Nephron (organoid): ENCODE measurements at regions not wholly inside any gene's neighbourhood (a gene's known extent, or its start where the extent isn't known, plus 50 kb on each side); places are given as distances from the start of the nearest gene placed in this dataset.

ENCODE experiments used
- H3K27ac Mint-ChIP-seq, 3 experiments: 2 replicates each; pipeline ENCODE4 v1.8.0; 2020; ENCODE audit warnings: mixed read lengths in 3 of 3, mild to moderate bottlenecking in 2 of 3, moderate library complexity in 1 of 3
- H3K27me3 Mint-ChIP-seq: 2 replicates; pipeline ENCODE4 v1.8.0; 2021; ENCODE audit warnings: low read depth, mild to moderate bottlenecking, moderate library complexity, mixed read lengths
- H3K36me3 Mint-ChIP-seq: 2 replicates; pipeline ENCODE4 v1.8.0; 2020; ENCODE audit warnings: low read depth, mixed read lengths
- H3K4me1 Mint-ChIP-seq: 2 replicates; pipeline ENCODE4 v1.8.0; 2020; ENCODE audit warnings: mixed read lengths
- H3K4me3 Mint-ChIP-seq, 3 experiments: 2 replicates each; pipeline ENCODE4 v1.8.0; 2020; ENCODE audit warnings: mild to moderate bottlenecking in 3 of 3, mixed read lengths in 3 of 3, moderate library complexity in 2 of 3
- H3K9me3 Mint-ChIP-seq: 2 replicates; pipeline ENCODE4 v1.8.0; 2020; ENCODE audit warnings: mixed read lengths
- TF ChIP-seq, protein P1 (sequence below), 3 experiments: fragments of 200-600 bp; sonication (generic); IDR thresholded peaks; one replicate each; pipeline ENCODE4 v1.5.0; 2021; ENCODE audit warnings: antibody characterized with exemption in 3 of 3; ENCODE audit not compliant: unreplicated experiment in 3 of 3

DNA sequence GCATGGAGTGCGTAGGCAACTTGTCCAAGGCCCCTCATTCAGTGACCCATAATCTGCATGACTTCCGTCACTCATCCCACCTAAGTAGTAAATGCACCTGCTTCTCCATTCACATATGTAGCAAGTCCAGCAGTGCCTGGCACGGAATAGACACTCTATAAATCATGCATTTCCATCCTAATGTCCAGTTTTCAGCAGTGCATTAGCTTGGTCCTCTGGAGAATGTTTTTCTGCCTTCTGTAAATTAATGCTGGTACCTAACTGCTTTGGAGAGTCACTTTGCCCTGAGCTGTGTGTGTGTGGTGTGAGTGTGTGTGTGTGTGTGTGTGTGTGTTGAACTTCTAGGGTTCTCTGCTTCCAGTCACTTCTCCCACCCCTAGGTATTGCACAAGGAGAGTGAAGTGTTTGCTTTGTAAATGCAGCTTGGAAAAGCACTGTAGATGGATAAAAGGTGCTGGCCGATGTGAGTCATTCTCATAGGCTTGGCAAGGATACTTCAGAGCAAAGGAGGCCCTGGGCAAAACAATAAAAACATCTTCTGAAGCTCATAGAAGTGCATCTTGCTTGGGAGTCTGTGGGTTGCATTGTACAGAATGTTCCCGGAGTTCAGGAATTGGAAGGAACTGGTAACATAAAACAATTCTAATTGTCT lies 181.8 kb downstream of the KATNAL1 start:
- Mint-ChIP-seq H3K27ac (peak overlapping the region in 1 of 3 experiments; percentile 9), H3K4me3 (no peak overlapping the region), H3K9me3 (no peaks in the 10 kb centered on the region), H3K36me3 (no peaks in the 10 kb centered on the region), H3K4me1 (peaks cover 12% of the 10 kb centered on the region), H3K27me3 (no peaks in the 10 kb centered on the region)
- TF ChIP-seq, protein P1, sequence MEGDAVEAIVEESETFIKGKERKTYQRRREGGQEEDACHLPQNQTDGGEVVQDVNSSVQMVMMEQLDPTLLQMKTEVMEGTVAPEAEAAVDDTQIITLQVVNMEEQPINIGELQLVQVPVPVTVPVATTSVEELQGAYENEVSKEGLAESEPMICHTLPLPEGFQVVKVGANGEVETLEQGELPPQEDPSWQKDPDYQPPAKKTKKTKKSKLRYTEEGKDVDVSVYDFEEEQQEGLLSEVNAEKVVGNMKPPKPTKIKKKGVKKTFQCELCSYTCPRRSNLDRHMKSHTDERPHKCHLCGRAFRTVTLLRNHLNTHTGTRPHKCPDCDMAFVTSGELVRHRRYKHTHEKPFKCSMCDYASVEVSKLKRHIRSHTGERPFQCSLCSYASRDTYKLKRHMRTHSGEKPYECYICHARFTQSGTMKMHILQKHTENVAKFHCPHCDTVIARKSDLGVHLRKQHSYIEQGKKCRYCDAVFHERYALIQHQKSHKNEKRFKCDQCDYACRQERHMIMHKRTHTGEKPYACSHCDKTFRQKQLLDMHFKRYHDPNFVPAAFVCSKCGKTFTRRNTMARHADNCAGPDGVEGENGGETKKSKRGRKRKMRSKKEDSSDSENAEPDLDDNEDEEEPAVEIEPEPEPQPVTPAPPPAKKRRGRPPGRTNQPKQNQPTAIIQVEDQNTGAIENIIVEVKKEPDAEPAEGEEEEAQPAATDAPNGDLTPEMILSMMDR (IDR thresholded peaks at IDR 0.05; ENCODE audit: unreplicated experiment in 3 of 3), result no peak

DNA sequence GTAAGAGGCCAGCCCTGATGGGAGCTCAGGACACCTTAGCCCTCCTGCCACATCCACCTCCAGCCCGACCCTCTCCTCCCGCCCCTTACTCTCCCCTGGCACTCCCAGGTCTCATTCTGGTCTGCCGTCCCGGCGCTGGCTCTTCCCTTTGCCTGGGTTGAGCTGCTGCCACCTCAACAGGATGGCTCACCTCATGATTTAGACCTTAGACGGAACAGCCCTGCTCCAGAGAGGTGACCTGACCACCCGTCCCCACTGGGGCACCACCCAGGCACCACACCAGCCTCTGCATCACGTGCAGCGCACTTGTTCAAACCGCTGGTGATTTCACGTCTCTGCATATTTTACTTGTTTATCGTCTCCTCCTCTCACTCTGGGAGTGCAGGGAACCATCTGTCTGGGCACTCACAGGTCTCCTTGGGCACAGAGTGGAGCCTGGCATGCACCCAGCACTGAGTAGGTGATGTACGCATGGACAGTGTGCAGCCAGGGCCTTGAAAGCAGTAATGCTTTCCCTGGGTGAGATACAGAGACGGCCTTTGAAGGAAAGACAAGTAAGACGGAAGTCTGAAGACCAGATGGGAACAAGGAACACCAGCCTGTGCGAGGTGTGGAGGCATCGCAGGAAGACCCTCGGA lies 183.1 kb downstream of the KATNAL1 start:
- Mint-ChIP-seq H3K4me3 (no peak overlapping the region), H3K27me3 (no peaks in the 10 kb centered on the region), H3K36me3 (no peaks in the 10 kb centered on the region), H3K9me3 (no peaks in the 10 kb centered on the region), H3K4me1 (peaks cover 17% of the 10 kb centered on the region), H3K27ac (no peak overlapping the region)
- TF ChIP-seq, protein P1 (IDR thresholded peaks at IDR 0.05; ENCODE audit: unreplicated experiment in 3 of 3), result no peak

DNA sequence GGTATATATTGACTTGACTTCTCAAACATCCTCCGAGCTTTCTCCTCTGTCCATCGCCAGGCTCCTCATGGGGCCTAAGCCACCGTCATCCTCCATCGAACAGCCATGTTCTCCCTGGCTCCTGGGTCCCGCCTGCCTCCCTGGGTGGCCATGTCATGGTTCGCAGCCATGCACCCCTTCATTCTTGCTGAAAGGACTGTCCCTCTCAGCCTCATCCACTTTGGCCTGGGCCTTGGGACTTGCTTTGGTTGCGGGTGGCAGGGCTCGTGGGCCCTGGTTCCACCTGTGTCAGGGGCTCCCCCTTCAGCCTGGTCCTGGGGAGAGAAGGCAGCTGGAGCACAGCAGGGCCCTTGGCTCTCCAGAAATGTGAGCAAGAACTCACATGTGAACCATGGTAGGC lies 183.8 kb downstream of the KATNAL1 start:
- no peak overlapping the region for H3K27ac Mint-ChIP-seq
- peaks cover 17% of the 10 kb centered on the region for H3K4me1 Mint-ChIP-seq
- no peaks in the 10 kb centered on the region for H3K27me3 Mint-ChIP-seq
- H3K4me3 Mint-ChIP-seq, result no peak overlapping the region
- no peaks in the 10 kb centered on the region for H3K36me3 Mint-ChIP-seq
- TF ChIP-seq, protein P1 (IDR thresholded peaks at IDR 0.05; ENCODE audit: unreplicated experiment in 3 of 3), result no peak
- H3K9me3 Mint-ChIP-seq, result no peaks in the 10 kb centered on the region

DNA sequence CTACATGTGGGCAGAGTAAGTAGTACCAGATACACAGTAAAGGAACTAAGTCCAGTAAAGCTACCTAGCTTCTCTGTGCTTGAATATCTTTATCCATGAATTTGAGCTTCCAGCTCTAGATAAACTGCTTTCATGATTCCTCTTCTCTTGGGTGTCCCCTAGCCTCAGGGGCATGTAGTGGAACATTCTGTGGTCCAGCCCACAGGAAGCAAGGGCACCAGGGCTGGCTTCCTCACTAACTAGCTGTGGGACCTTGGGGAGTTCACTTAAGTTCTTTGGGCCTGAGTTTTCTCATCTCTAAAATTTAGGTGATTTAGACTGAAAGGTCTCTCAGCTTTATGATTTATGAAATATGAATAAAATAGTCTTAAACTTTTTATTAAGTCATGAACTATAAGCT lies 185.7 kb downstream of the KATNAL1 start:
- peaks cover 5% of the 10 kb centered on the region for H3K27me3 Mint-ChIP-seq
- H3K4me3 Mint-ChIP-seq, result no peak overlapping the region
- TF ChIP-seq, protein P1 (IDR thresholded peaks at IDR 0.05; ENCODE audit: unreplicated experiment in 3 of 3), result no peak
- no peak overlapping the region for H3K27ac Mint-ChIP-seq
- H3K9me3 Mint-ChIP-seq, result no peaks in the 10 kb centered on the region
- no peaks in the 10 kb centered on the region for H3K36me3 Mint-ChIP-seq
- peaks cover 11% of the 10 kb centered on the region for H3K4me1 Mint-ChIP-seq

DNA sequence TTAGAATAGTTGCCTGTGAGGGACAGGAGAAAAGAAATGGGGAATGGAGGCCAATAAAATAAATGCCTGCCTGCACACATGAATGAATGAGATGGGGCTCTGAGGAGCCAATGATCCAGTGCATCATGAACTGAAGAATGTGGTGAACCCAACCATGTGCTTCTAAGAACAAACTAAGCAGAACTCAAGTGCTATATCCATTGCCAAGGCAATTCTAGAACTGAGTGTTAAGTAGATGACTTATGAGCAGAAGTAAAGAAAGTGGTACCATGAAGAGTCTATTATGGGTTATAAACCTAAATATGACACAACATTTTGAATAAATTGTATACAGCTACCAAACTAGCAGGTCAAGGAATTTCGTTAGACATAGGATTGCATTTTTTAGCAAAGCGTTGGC lies 186.1 kb downstream of the KATNAL1 start:
- Mint-ChIP-seq H3K4me3 (no peak overlapping the region), H3K9me3 (no peaks in the 10 kb centered on the region), H3K27me3 (peaks cover 9% of the 10 kb centered on the region), H3K36me3 (no peaks in the 10 kb centered on the region), H3K27ac (no peak overlapping the region), H3K4me1 (peaks cover 15% of the 10 kb centered on the region)
- TF ChIP-seq, protein P1 (IDR thresholded peaks at IDR 0.05; ENCODE audit: unreplicated experiment in 3 of 3), result no peak
